ENCODE measurements at regions not wholly inside any gene's neighbourhood (a gene's known extent, or its start where the extent isn't known, plus 50 kb on each side); places are given as distances from the start of the nearest gene placed in this dataset.

- DNase-seq (ENCODE audit: low read depth in 2 of 2): no peak
Observed at GRCh38 chr2:238789317-238789806, 58.5 kb upstream of the TWIST2 start.

GRCh38 chr2:238790126-238790832 lies 57.6 kb upstream of the TWIST2 start:
- no peak for DNase-seq (ENCODE audit: low read depth in 2 of 2)

- DNase-seq (ENCODE audit: low read depth in 2 of 2): no peak
Observed at GRCh38 chr2:238790833-238791230, 57.1 kb upstream of the TWIST2 start.

GRCh38 chr2:238791354-238791753 lies 56.5 kb upstream of the TWIST2 start:
- no peak for DNase-seq (ENCODE audit: low read depth in 2 of 2)

GRCh38 chr2:238793306-238793705 lies 54.6 kb upstream of the TWIST2 start:
- no peak for DNase-seq (ENCODE audit: low read depth in 2 of 2)

GRCh38 chr2:238793801-238794449 lies 54.0 kb upstream of the TWIST2 start:
- no peak for DNase-seq (ENCODE audit: low read depth in 2 of 2)

- no peak for DNase-seq (ENCODE audit: low read depth in 2 of 2)
Observed at GRCh38 chr2:238796223-238796885, 51.5 kb upstream of the TWIST2 start.

GRCh38 chr2:238797537-238797936 lies 50.3 kb upstream of the TWIST2 start:
- no peak for DNase-seq (ENCODE audit: low read depth in 2 of 2)

All from stimulated activated CD4-positive, alpha-beta T cell treated with anti-CD3 and anti-CD28 coated beads, Interleukin-12 subunit alpha, Interleukin-12 subunit beta, amount 100 ng/mL, for 24 hours (primary cell).